ENCODE measurements at regions not wholly inside any gene's neighbourhood (a gene's known extent, or its start where the extent isn't known, plus 50 kb on each side); places are given as distances from the start of the nearest gene placed in this dataset.

DNA sequence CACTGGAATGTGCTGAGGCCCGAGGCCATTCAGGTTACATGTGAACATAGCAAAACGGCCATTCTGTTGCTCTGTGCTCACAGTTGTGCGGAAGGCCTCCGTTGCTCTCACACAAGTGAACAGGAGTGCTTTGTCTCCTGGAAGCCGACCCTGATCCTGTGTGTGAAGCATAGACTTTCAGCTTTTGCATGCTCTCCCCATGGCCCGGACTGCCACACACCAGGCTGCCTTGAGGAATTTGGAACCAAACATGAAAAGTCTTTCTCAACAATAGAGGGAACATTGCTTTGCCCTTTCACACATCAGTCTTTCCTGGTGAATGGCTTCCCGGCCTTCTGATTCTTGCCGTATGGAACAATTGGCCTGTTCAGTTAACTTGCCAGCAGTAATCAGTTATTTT is 154.8 kb upstream of the LRIG1 start:
- TF ChIP-seq CTCF (IDR thresholded peaks at IDR 0.05) (no peak), EZH2phosphoT487 (IDR thresholded peaks at IDR 0.05) (no peak)

Measured in neural progenitor cell (in vitro differentiated cells).